ENCODE measurements at regions not wholly inside any gene's neighbourhood (a gene's known extent, or its start where the extent isn't known, plus 50 kb on each side); places are given as distances from the start of the nearest gene placed in this dataset.

DNA sequence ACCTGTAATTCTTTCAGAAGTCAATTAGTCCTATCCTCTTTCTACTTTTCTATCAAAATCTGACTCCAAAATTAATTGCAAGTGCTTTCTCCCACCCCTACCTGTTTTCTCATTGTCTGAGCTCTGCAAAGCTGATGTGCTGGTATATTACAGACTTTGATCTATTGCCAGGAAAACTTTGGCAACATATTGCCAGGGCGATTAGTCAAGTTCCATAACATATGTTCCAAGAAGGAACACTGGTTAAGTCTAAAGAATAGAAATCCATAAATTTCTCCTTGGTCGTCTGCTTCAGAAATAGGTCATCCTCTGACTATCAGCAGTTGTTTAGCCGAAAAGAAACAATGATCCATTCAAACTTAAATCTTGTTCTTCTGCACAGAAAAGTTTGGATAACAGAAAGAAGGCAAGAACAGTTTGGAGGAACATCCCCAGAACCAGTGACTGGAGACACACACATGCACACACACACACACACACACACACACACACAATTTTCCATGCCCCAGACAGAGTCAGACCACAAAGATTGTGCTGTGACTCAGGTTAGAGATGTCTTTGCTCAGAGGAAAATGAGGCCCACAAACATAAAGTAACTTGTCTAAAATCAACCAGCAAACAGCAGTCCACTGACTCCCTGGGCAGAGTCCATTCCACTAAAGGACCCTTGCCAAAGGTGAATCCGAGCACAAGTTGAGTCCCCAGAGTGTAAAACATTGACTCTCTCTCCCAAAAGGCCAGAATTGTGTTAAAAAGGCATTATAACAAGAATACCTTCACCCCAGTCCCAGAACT lies 202.1 kb downstream of the DEPDC1B start:
- TF ChIP-seq GATA2 (IDR thresholded peaks at IDR 0.05; ENCODE audit: low read depth, low read length) = no peak
- TF ChIP-seq GATA3 (IDR thresholded peaks at IDR 0.05; ENCODE audit: low read depth, low read length) = no peak

Measured in SH-SY5Y (cell line).